IPS DF 6.9 (cell line): ENCODE measurements at regions not wholly inside any gene's neighbourhood (a gene's known extent, or its start where the extent isn't known, plus 50 kb on each side); places are given as distances from the start of the nearest gene placed in this dataset.

Experiments used
- DNase-seq: peaks from one replicate; pipeline ENCODE4 v3.0.0-alpha.2; 2013; ENCODE audit warnings: low read depth, low spot score
- H3K27ac ChIP-seq: one replicate; pipeline ENCODE4 v1.5.1; 2013; ENCODE audit warnings: low read length, control low read depth
- H3K27me3 ChIP-seq: 2 replicates; pipeline ENCODE4 v1.6.1; 2013; ENCODE audit warnings: mild to moderate bottlenecking, low read length; ENCODE audit not compliant: control insufficient read depth, insufficient read depth
- H3K36me3 ChIP-seq: 2 replicates; pipeline ENCODE4 v1.6.1; 2013; ENCODE audit warnings: low read length; ENCODE audit not compliant: control insufficient read depth, insufficient read depth
- H3K4me1 ChIP-seq: 2 replicates; pipeline ENCODE4 v1.6.1; 2013; ENCODE audit warnings: low read length; ENCODE audit not compliant: control insufficient read depth, insufficient read depth
- H3K4me3 ChIP-seq: 2 replicates; pipeline ENCODE4 v1.5.1; 2013; ENCODE audit warnings: mild to moderate bottlenecking, low read length
- H3K9me3 ChIP-seq: 2 replicates; pipeline ENCODE4 v1.6.1; 2013; ENCODE audit warnings: low read length, inconsistent platforms; ENCODE audit not compliant: control insufficient read depth, insufficient read depth
- WGBS: extraction: QIAGEN DNeasy Blood & Tissue Kit; methylation state at CpG from one replicate; pipeline ENCODE4 v1.1.7; 2013; ENCODE audit warnings: mixed read lengths, missing lambda C conversion rate; ENCODE audit not compliant: insufficient read length, insufficient coverage; 5-methylcytosine and 5-hydroxymethylcytosine counted together

DNA sequence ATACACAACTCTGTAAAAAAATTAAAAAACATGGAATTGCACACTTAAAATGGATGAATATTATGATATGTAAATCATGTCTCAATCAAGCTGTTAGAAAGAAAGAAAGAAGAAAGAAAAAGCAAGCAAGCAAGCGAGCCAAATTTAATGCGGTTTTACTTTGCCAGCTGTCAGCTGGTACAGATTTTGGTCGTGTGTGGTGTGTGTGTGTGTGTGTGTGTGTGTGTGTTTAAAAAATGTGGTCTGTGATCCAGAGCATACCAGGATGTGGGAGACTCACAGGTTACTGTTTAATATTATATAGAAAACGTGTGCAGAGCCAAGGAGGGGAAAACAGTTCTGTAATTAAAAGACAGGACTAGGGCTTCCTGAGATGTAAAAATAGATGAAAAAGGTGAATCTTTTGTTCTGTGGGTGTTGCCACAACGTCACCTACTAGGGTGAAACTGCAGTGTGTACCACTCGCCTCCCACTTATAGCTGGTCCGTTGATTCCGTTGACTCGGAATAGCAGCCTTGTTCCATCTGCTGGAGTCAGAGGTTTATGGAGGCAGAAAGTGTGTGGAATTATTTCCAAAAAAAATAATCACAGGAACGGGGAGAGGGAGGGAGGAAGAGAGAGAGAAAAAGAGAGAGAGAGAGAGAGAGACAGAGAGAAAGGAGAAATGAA lies 197.7 kb downstream of the BCAS1 start:
- no CpG with 5 or more reads among the region's 10 CpGs for WGBS
- Histone ChIP-seq H3K27me3 (no peaks in the 10 kb centered on the region), H3K27ac (no peak overlapping the region), H3K36me3 (no peaks in the 10 kb centered on the region), H3K4me3 (no peak overlapping the region), H3K4me1 (peaks cover 4% of the 10 kb centered on the region), H3K9me3 (no peaks in the 10 kb centered on the region)
- DNase-seq: no peak

DNA sequence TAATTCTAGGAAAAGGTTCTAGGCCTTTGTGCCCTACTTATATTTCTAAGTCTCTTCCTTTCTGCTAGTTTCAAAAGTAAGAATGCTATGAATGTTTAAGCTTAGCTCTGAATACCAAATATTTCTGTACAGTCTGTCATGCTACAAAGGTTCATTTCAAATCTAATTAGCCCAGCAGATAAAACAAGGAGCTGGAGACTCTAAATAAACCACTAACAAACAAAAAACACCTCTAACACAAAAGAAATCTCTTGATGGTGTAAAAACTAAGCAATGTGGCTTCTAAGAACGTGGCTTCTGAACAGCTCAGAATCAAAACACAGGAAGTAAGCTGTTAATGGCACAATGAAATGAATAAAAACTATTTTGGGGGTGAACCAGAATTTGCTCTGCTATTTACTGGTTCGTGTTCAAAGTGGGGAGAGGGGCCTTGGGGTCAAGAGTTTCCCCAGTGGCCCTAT lies 198.3 kb downstream of the BCAS1 start:
- WGBS: no CpG with 5 or more reads among the region's 2 CpGs
- Histone ChIP-seq H3K9me3 (no peaks in the 10 kb centered on the region), H3K36me3 (no peaks in the 10 kb centered on the region), H3K27me3 (no peaks in the 10 kb centered on the region), H3K4me1 (peaks cover 4% of the 10 kb centered on the region), H3K4me3 (no peak overlapping the region), H3K27ac (no peak overlapping the region)
- no peak for DNase-seq

DNA sequence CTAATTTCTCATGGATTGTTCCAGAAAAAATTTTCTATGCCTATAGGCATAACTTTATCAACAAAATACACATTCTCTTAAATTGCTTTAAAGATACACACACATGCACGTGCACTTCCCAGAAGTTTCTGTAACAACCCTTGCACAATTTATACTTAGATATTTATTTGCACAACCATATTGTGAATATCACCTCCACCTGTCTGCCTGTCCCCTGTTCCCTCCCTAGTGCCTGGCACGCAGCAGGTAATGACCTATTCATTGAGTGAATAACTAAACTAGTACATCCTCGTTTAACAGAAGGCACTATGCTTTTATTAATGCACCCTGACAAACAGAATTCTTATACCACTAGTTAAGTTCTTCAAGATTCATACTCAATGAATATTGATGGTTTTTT lies 198.9 kb downstream of the BCAS1 start:
- Histone ChIP-seq H3K27ac (no peak overlapping the region), H3K36me3 (no peaks in the 10 kb centered on the region), H3K4me3 (no peak overlapping the region), H3K9me3 (no peaks in the 10 kb centered on the region), H3K27me3 (no peaks in the 10 kb centered on the region), H3K4me1 (peaks cover 4% of the 10 kb centered on the region)
- WGBS: no CpG with 5 or more reads among the region's 3 CpGs
- DNase-seq: no peak

DNA sequence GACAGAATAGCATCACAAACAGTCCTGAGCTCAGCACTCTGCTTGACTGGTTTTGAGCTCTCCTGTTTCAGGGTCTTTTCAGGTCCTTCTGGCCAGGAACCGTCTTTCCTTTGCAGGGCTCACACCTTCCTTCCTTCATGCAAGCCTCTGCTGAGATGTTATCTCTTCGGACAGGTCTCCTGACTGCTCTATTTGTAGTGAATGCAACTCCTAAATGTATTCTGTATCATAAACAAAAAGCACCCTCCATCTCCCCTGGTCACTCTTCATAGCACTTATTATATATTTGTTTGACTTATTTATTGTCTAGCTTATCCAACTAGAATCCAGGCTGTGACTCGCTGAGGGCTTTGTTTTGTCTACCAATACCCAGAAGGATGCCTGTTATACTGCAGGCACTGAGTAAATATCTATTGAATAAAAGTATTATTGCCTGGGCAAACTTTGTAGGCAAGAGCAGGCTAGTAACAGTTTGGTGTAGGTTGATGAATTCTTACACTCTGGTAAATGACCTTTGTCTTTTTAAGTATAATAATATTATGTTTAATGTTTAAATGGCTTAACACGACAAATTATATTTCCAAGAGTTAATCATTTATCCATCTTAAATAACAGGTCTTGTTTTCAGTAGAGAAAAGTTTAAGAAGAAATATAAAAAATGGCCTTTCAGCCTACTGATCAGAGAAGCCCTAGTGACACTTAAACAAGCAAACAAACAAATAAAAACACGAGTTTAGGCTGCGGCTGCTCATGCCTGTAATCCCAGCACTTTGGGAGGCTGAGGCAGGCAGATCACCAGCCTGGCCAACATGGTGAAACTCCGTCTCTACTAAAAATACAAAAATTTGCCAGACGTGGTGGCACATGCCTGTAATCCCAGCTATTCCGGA lies 199.7 kb downstream of the BCAS1 start:
- H3K4me1 ChIP-seq: peaks cover 4% of the 10 kb centered on the region
- H3K9me3 ChIP-seq: no peaks in the 10 kb centered on the region
- H3K36me3 ChIP-seq: no peaks in the 10 kb centered on the region
- H3K4me3 ChIP-seq: no peak overlapping the region
- WGBS: no CpG with 5 or more reads among the region's 9 CpGs
- DNase-seq: no peak
- H3K27ac ChIP-seq: no peak overlapping the region
- H3K27me3 ChIP-seq: no peaks in the 10 kb centered on the region

DNA sequence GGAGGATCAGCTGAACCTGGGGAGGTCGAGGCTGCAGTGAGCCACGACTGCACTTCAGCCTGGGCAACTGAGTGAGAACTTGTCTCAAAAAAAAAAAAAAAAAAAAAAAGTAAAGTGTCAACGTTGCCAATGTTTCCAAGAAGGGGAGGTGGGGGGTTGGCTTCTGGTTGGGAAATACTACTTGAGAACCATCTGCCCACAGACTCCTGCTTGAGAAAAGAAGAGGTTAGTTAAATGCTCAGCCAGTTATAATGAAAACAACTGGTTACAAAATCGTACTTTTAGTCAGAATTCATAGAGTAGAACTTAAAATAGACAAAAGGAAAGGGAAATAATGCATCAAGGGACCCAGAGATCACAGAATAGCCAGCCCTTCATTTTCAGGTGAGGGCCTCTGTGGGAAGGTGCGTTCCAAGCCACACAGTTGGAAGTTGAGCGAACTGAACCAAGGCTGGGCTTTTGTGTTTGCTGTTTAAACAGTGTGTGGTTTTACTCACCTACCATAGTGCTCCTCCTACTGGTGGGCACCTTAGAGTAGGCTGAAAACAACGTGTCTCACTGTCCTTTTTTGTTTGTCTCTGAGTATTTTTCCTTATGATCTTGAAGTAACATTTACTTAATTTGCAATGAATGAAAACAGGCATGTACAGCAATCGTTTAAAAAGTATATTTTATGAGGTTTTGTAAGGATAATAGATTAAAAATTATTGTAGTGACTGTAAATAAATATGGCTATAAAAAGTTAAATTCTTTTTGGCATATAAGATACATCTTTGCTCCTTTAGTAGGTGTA lies 200.7 kb downstream of the BCAS1 start:
- peak; percentile 85 for DNase-seq
- Histone ChIP-seq H3K27ac (no peak overlapping the region), H3K4me1 (peaks cover 4% of the 10 kb centered on the region)

DNA sequence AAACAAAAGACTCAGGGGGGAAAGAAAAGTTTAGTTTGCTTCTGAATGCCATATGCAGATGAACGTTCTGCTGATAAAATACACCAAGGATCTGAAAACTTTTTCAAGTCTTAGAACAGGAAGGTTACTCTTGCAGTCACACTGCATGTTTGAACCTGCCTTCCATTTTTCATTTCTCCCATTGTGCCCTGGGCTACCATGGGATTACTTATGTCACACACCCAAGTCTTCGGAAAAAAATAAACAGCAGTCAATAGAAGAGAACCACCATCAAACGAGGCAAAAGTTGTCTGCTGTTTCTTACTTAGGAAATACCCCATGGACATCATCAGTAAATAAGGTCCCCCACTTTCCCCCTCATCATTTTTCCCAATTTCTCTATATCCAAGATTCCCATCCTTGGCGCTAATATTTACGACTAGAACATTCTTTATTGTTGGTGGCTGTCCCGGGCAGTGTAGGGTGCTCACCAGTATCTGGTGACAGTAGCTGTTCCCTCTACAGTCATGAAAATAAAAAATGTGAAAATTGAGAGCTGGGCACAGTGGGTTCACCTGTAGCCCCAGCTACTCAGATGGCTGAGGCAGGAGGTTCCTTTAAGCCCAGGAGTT lies 202.5 kb downstream of the BCAS1 start:
- Histone ChIP-seq H3K4me3 (no peak overlapping the region), H3K27me3 (no peaks in the 10 kb centered on the region), H3K9me3 (no peaks in the 10 kb centered on the region), H3K36me3 (no peaks in the 10 kb centered on the region), H3K4me1 (peaks cover 1% of the 10 kb centered on the region; the same call in 1 of the 2 replicates), H3K27ac (no peak overlapping the region)
- WGBS: no CpG with 5 or more reads among the region's 6 CpGs
- no peak for DNase-seq

More for the DNA sequence above, 200.7 kb downstream of the BCAS1 start:
- Histone ChIP-seq H3K27me3 (no peaks in the 10 kb centered on the region), H3K4me3 (no peak overlapping the region), H3K9me3 (no peaks in the 10 kb centered on the region), H3K36me3 (no peaks in the 10 kb centered on the region)
- WGBS: 100% methylated on average over 1 of the region's 8 CpGs

DNA sequence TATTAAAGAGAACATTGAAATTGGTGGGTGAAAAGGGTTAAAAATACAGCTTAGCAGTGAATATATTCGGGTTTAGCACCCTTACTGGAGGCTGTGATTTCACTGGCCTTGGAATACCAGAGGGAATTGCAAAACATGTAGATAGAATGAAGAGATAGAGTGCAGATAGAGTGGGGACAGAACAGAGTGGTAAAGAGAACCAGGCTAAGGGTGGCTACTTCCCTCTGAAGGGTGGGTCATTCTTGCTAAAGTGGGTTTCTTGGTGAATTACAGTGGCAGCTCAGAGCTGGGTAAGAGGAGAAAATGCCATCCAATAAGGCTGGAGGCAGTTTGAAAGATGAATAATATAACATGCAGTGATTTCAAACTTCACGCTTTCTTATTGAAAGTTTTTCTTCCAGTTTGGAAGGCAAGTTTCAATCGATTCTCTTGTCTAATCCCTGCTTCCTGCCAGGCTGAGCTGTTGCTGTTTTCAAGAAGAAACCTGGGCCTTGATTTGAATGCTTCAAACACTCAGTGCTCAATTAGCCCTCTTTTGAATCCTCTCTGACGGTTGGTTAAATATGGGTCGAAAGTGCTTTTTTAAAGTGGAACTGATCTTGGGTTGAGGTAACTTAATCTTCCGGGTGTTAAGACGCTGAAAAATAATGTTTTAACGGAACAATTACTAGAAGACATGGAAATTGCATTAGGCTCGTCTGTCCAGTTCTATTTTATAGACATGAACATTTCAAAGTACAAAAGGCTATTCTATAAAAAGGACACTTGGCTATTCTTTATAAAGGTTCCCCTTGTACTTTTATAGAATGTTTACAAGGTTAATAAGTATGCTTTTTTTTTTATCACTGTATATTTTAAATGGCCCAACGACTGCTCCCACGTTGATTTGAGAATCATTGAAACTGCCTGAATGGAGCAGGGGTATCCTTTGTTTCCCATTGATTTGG lies 203.3 kb downstream of the BCAS1 start:
- H3K4me1 ChIP-seq: no peaks in the 10 kb centered on the region
- peak overlapping the region; percentile 83 for H3K27ac ChIP-seq
- H3K27me3 ChIP-seq: no peaks in the 10 kb centered on the region

DNA sequence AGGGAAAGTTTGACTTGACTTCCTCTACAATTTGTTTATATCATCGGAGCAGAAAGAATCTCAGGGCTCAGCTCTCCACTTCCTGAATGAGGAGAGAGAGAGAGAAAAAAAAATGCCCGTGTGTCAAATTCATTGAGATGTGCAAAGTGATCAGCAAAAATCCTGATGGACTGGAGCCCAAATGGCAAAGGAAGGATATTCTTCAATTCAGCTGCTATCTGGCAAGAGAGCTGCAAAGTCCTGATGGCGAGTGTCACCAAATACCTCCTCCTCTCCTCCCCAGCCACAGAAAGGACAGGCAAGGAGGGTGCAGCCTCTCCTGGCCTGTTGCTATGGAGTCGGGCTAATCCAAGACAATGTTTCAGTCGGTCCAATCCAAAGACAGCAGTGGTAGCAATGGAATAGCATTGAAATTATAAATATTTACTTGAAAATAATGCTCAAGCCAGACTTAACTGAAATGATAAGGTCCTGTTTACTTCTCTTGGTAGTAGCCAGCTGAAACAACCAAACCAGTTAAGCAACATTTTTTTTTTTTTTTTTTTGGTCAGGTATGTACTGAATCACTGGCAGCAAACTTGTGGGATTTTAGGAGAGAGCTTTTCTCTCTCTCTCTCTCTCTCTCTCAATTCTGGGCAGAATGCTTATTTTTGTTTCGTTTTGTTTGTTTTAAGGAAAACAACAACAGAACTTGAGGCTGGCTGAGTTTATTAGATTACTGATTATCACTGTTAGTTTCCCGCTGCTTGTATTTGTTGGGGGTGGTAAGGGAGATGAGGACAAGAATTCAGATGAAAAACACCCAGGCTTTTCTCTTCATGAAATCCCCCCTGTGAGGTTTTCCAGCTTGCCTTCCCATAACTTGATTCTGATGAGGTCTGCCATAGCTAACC lies 204.2 kb downstream of the BCAS1 start:
- H3K36me3 ChIP-seq: no peaks in the 10 kb centered on the region
- no peak for DNase-seq
- no peaks in the 10 kb centered on the region for H3K27me3 ChIP-seq
- WGBS: no CpG with 5 or more reads among the region's 7 CpGs
- H3K27ac ChIP-seq: peak overlapping the region; percentile 83
- H3K9me3 ChIP-seq: no peaks in the 10 kb centered on the region
- H3K4me3 ChIP-seq: no peak overlapping the region
- H3K4me1 ChIP-seq: no peaks in the 10 kb centered on the region

More for the DNA sequence above, 203.3 kb downstream of the BCAS1 start:
- Histone ChIP-seq H3K4me3 (no peak overlapping the region), H3K36me3 (no peaks in the 10 kb centered on the region), H3K9me3 (no peaks in the 10 kb centered on the region)
- no peak for DNase-seq
- WGBS: no CpG with 5 or more reads among the region's 11 CpGs
